ENCODE measurements at regions not wholly inside any gene's neighbourhood (a gene's known extent, or its start where the extent isn't known, plus 50 kb on each side); places are given as distances from the start of the nearest gene placed in this dataset.

GRCh38 chr16:6528217-6528616 lies 804.4 kb upstream of the RBFOX1 start:
- TF ChIP-seq CTCF (IDR thresholded peaks at IDR 0.05): no peak
- no peak for TF ChIP-seq POLR2A (IDR thresholded peaks at IDR 0.05)
